IPS-NIHi11 (cell line): ENCODE measurements at regions not wholly inside any gene's neighbourhood (a gene's known extent, or its start where the extent isn't known, plus 50 kb on each side); places are given as distances from the start of the nearest gene placed in this dataset.
"Not testable (repeated sequence)": the region's sequence is repeated elsewhere in the genome, so short reads cannot be mapped to it uniquely, and the experiment has no call there.

Experiments used
- DNase-seq: peaks from one replicate; pipeline ENCODE4 v3.0.0; 2012; ENCODE audit warnings: mixed read lengths, low spot score

- DNase-seq, result no peak
Measured at GRCh38 chr14:71396050-71396677, 488.9 kb downstream of the PCNX1 start.

GRCh38 chr14:71397371-71397770, 490.1 kb downstream of the PCNX1 start:
- no peak for DNase-seq

- no peak for DNase-seq
Measured at GRCh38 chr14:71398450-71398849, 491.2 kb downstream of the PCNX1 start.

- DNase-seq, result no peak
Measured at GRCh38 chr14:71399057-71399487, 491.8 kb downstream of the PCNX1 start.

GRCh38 chr14:71400871-71401321, 493.6 kb downstream of the PCNX1 start:
- DNase-seq, result no peak

- DNase-seq, result not testable (repeated sequence)
Measured at GRCh38 chr14:71402415-71402814, 495.2 kb downstream of the PCNX1 start.

GRCh38 chr14:71403656-71404055, 496.4 kb downstream of the PCNX1 start:
- DNase-seq, result no peak

GRCh38 chr14:71405676-71406075, 498.4 kb downstream of the PCNX1 start:
- DNase-seq, result no peak

GRCh38 chr14:71408362-71409030, 501.2 kb downstream of the PCNX1 start:
- DNase-seq, result no peak

GRCh38 chr14:71410578-71411284, 503.5 kb downstream of the PCNX1 start:
- no peak for DNase-seq

- no peak for DNase-seq
Measured at GRCh38 chr14:71411285-71411595, 504.0 kb downstream of the PCNX1 start.

GRCh38 chr14:71411738-71412137, 504.5 kb downstream of the PCNX1 start:
- DNase-seq, result no peak

- DNase-seq, result no peak
Measured at GRCh38 chr14:71414631-71415403, 507.6 kb downstream of the PCNX1 start.

- no peak for DNase-seq
Measured at GRCh38 chr14:71415404-71415690, 508.1 kb downstream of the PCNX1 start.

- DNase-seq, result no peak
Measured at GRCh38 chr14:71416392-71416791, 509.1 kb downstream of the PCNX1 start.

GRCh38 chr14:71418532-71419245, 511.4 kb downstream of the PCNX1 start:
- DNase-seq, result no peak

- no peak for DNase-seq
Measured at GRCh38 chr14:71423481-71423880, 508.7 kb upstream of the RGS6 start.

GRCh38 chr14:71424941-71425340, 507.3 kb upstream of the RGS6 start:
- no peak for DNase-seq

- no peak for DNase-seq
Measured at GRCh38 chr14:71426001-71426400, 506.2 kb upstream of the RGS6 start.

- DNase-seq, result no peak
Measured at GRCh38 chr14:71429902-71430301, 502.3 kb upstream of the RGS6 start.

- no peak for DNase-seq
Measured at GRCh38 chr14:71430321-71430677, 501.9 kb upstream of the RGS6 start.

- no peak for DNase-seq
Measured at GRCh38 chr14:71430678-71431376, 501.4 kb upstream of the RGS6 start.
